SK-N-SH (cell line): ENCODE measurements at regions not wholly inside any gene's neighbourhood (a gene's known extent, or its start where the extent isn't known, plus 50 kb on each side); places are given as distances from the start of the nearest gene placed in this dataset.
"Not testable (repeated sequence)": the region's sequence is repeated elsewhere in the genome, so short reads cannot be mapped to it uniquely, and the experiment has no call there.

Experiments
- CTCF ChIA-PET: fragments of 300-600, 350-600 bp; formaldehyde crosslinking; extraction: SDS; loops from one replicate; lab custom pipeline; 2021; lab: Yijun Ruan, JAX
- POLR2A ChIA-PET: fragments of 350-600 bp; sonication (Branson Sonifier 250); formaldehyde crosslinking; extraction: SDS; loops from one replicate; lab custom pipeline; 2020; ENCODE audit warnings: antibody characterized with exemption, inconsistent platforms; lab: Yijun Ruan, JAX
- DNase-seq: peaks from one replicate; pipeline ENCODE4 v3.0.0; 2012
- H2AFZ ChIP-seq: fragments of 200-600 bp; sonication (generic); 2 replicates; pipeline ENCODE4 v1.8.1; 2016; ENCODE audit warnings: antibody characterized with exemption, mild to moderate bottlenecking, low read depth
- H3F3A ChIP-seq: fragments of 200-600 bp; sonication (generic); replicated peaks from 2 replicates; pipeline ENCODE3; 2016; ENCODE audit warnings: antibody characterized with exemption, mild to moderate bottlenecking; ENCODE audit not compliant: insufficient read depth
- H3K27ac ChIP-seq, 2 experiments: fragments of 200-500 bp in 1 of 2; fragments of 200-600 bp in 1 of 2; sonication (Bioruptor generic) in 1 of 2; sonication (generic), shearing (Covaris generic) in 1 of 2; 2 replicates each; pipeline versions ENCODE4 v1.5.1 to v1.6.1; 2014 to 2016; ENCODE audit warnings: low read depth in 2 of 2, inconsistent platforms in 1 of 2, low read length in 1 of 2, mild to moderate bottlenecking in 1 of 2, mixed read lengths in 1 of 2
- H3K27me3 ChIP-seq: fragments of 200-600 bp; sonication (generic), shearing (Covaris generic); 2 replicates; pipeline ENCODE4 v1.6.1; 2016; ENCODE audit warnings: mixed run types; ENCODE audit not compliant: insufficient read depth
- H3K36me3 ChIP-seq, 2 experiments: fragments of 200-500 bp in 1 of 2; fragments of 200-600 bp in 1 of 2; sonication (Bioruptor generic) in 1 of 2; sonication (generic) in 1 of 2; replicated peaks in 1 of 2; 2 replicates each; pipeline versions ENCODE3 to v1.5.1; 2014 to 2016; ENCODE audit warnings: low read length in 1 of 2, mild to moderate bottlenecking in 1 of 2; ENCODE audit not compliant: insufficient read depth in 2 of 2, control insufficient read depth in 1 of 2
- H3K4me1 ChIP-seq, 2 experiments: fragments of 200-500 bp in 1 of 2; fragments of 200-600 bp in 1 of 2; sonication (Bioruptor generic) in 1 of 2; sonication (generic), shearing (Covaris generic) in 1 of 2; 2 replicates each; pipeline versions ENCODE4 v1.5.1 to v1.6.1; 2014 to 2016; ENCODE audit warnings: low read depth in 1 of 2, low read length in 1 of 2, mixed run types in 1 of 2; ENCODE audit not compliant: insufficient read depth in 2 of 2, control insufficient read depth in 1 of 2
- H3K4me2 ChIP-seq: fragments of 200-600 bp; sonication (generic), shearing (Covaris generic); 2 replicates; pipeline ENCODE4 v1.6.1; 2017; ENCODE audit warnings: mixed run types
- H3K4me3 ChIP-seq, 2 experiments: fragments of 200-500 bp in 1 of 2; fragments of 200-600 bp in 1 of 2; sonication (Bioruptor generic) in 1 of 2; sonication (generic), shearing (Covaris generic) in 1 of 2; 2 replicates each; pipeline versions ENCODE4 v1.5.1 to v1.8.1; 2014 to 2016; ENCODE audit warnings: low read depth in 2 of 2, inconsistent platforms in 1 of 2, low read length in 1 of 2, mild to moderate bottlenecking in 1 of 2, mixed read lengths in 1 of 2, moderate library complexity in 1 of 2
- H3K79me2 ChIP-seq: fragments of 200-600 bp; sonication (generic); 2 replicates; pipeline ENCODE4 v1.8.1; 2017; ENCODE audit warnings: mild to moderate bottlenecking; ENCODE audit not compliant: insufficient read depth
- H3K9ac ChIP-seq: fragments of 200-600 bp; sonication (generic); 2 replicates; pipeline ENCODE4 v1.6.1; 2017; ENCODE audit warnings: mixed run types
- H3K9me2 ChIP-seq: fragments of 200-600 bp; sonication (generic); 2 replicates; pipeline ENCODE4 v1.6.1; 2017; ENCODE audit warnings: mixed run types
- H3K9me3 ChIP-seq: fragments of 200-600 bp; sonication (generic); 2 replicates; pipeline ENCODE4 v1.6.1; 2017; ENCODE audit warnings: mixed run types, mild to moderate bottlenecking, moderate library complexity
- H4K20me1 ChIP-seq: fragments of 200-600 bp; sonication (generic); 2 replicates; pipeline ENCODE4 v1.6.1; 2017; ENCODE audit warnings: mild to moderate bottlenecking, mixed run types; ENCODE audit not compliant: insufficient read depth
- CTCF ChIP-seq: fragments of 200-600 bp; sonication (generic); IDR thresholded peaks from 2 replicates; pipeline ENCODE4 v1.6.1; 2017; ENCODE audit warnings: antibody characterized with exemption, mild to moderate bottlenecking, moderate library complexity
- EZH2phosphoT487 ChIP-seq: fragments of 200-600 bp; sonication (generic); IDR thresholded peaks from 2 replicates; pipeline ENCODE4 v1.6.1; 2017; ENCODE audit warnings: low read depth, mixed run types, mild to moderate bottlenecking, antibody characterized with exemption, moderate library complexity, borderline replicate concordance
- JUND ChIP-seq: IDR thresholded peaks from 2 replicates; pipeline ENCODE4 v1.4.0; 2012
- MAX ChIP-seq: IDR thresholded peaks from 2 replicates; pipeline ENCODE4 v1.4.0; 2012; ENCODE audit warnings: low read depth
- MEF2A ChIP-seq: IDR thresholded peaks from 2 replicates; pipeline ENCODE4 v1.4.0; 2012; ENCODE audit warnings: low read depth, borderline replicate concordance
- NFIC ChIP-seq: IDR thresholded peaks from 2 replicates; pipeline ENCODE4 v1.4.0; 2012; ENCODE audit warnings: borderline replicate concordance
- PBX3 ChIP-seq: IDR thresholded peaks from 2 replicates; pipeline ENCODE4; 2012
- POLR2AphosphoS5 ChIP-seq: IDR thresholded peaks from 2 replicates; pipeline ENCODE4 v1.6.1; 2012; ENCODE audit warnings: low read depth, low read length
- RAD21 ChIP-seq: IDR thresholded peaks from 2 replicates; pipeline ENCODE4 v1.6.1; 2012; ENCODE audit warnings: mild to moderate bottlenecking, low read length
- RCOR1 ChIP-seq: fragments of 150-350 bp; IDR thresholded peaks from 2 replicates; pipeline ENCODE4 v1.6.1; 2017; ENCODE audit warnings: antibody characterized with exemption, low read length
- REST ChIP-seq: IDR thresholded peaks from 2 replicates; pipeline ENCODE4 v1.6.1; 2012; ENCODE audit warnings: mild to moderate bottlenecking, low read depth, low read length, moderate library complexity
- RFX5 ChIP-seq: IDR thresholded peaks from 2 replicates; pipeline ENCODE4 v1.6.1; 2012; ENCODE audit warnings: mild to moderate bottlenecking, improper control_type of control experiment, low read length
- TAF1 ChIP-seq: IDR thresholded peaks from 2 replicates; pipeline ENCODE4 v1.6.1; 2012; ENCODE audit warnings: low read depth, mild to moderate bottlenecking, low read length, moderate library complexity, borderline replicate concordance
- TEAD4 ChIP-seq: IDR thresholded peaks from 2 replicates; pipeline ENCODE4 v1.4.0; 2012; ENCODE audit warnings: mild to moderate bottlenecking, borderline replicate concordance; ENCODE audit not compliant: insufficient read depth
- USF2 ChIP-seq: fragments of 150-350 bp; IDR thresholded peaks from 2 replicates; pipeline ENCODE4 v1.6.1; 2017; ENCODE audit warnings: antibody characterized with exemption, low read length, low read depth, borderline replicate concordance
- YY1 ChIP-seq: IDR thresholded peaks from 2 replicates; pipeline ENCODE4 v1.4.0; 2012; ENCODE audit warnings: low read depth, mild to moderate bottlenecking
- ZBTB33 ChIP-seq: IDR thresholded peaks from 2 replicates; pipeline ENCODE4 v1.4.0; 2012; ENCODE audit warnings: low read depth, borderline replicate concordance
- WGBS: methylation state at CpG from one replicate; pipeline ENCODE4 v1.1.6; 2017; ENCODE audit warnings: low lambda C conversion rate; 5-methylcytosine and 5-hydroxymethylcytosine counted together

- no peak overlapping the region for H3K4me2 ChIP-seq
- no peaks in the 10 kb centered on the region for H3K9me3 ChIP-seq
- no peaks in the 10 kb centered on the region for H3F3A ChIP-seq
- no peaks in the 10 kb centered on the region for H4K20me1 ChIP-seq
- DNase-seq = no peak
- no peaks in the 10 kb centered on the region for H3K27me3 ChIP-seq
- WGBS = 15% methylated on average over 3 of the region's 3 CpGs
- ChIA-PET CTCF (no interaction called here), POLR2A (no interaction called here)
- no peaks in the 10 kb centered on the region for H3K4me1 ChIP-seq
- H3K9me2 ChIP-seq = no peaks in the 10 kb centered on the region
- H3K9ac ChIP-seq = no peak overlapping the region
- no peak overlapping the region for H3K27ac ChIP-seq
- no peaks in the 10 kb centered on the region for H3K79me2 ChIP-seq
- no peak overlapping the region for H2AFZ ChIP-seq
- no peaks in the 10 kb centered on the region for H3K36me3 ChIP-seq
- no peak overlapping the region for H3K4me3 ChIP-seq
- TF ChIP-seq TAF1 (no peak), MEF2A (no peak), RCOR1 (no peak), NFIC (no peak), RAD21 (no peak), RFX5 (no peak), USF2 (no peak), REST (no peak), CTCF (no peak), EZH2phosphoT487 (no peak), JUND (no peak), POLR2AphosphoS5 (no peak), YY1 (no peak), TEAD4 (no peak), MAX (no peak), ZBTB33 (no peak), PBX3 (no peak)
These were observed 176.7 kb downstream of the SMARCA1 start for GRCh38 chrX:129346574-129346973.

GRCh38 chrX:129337264-129337663 lies 186.0 kb downstream of the SMARCA1 start:
- H3K27ac ChIP-seq, CTCF ChIA-PET: not testable (repeated sequence)
- no CpG with 5 or more reads among the region's 16 CpGs for WGBS

More at GRCh38 chrX:129337264-129337663, 186.0 kb downstream of the SMARCA1 start:
- POLR2A ChIA-PET, H3K4me1 ChIP-seq, H3K9ac ChIP-seq, H3K79me2 ChIP-seq, H3K9me2 ChIP-seq, H3K4me2 ChIP-seq, DNase-seq, H3K36me3 ChIP-seq, H3K9me3 ChIP-seq, H4K20me1 ChIP-seq, H3F3A ChIP-seq, H2AFZ ChIP-seq, H3K4me3 ChIP-seq, H3K27me3 ChIP-seq: not testable (repeated sequence)
